HEK293T (cell line): ENCODE measurements at regions not wholly inside any gene's neighbourhood (a gene's known extent, or its start where the extent isn't known, plus 50 kb on each side); places are given as distances from the start of the nearest gene placed in this dataset.

Source experiments
- CTCF ChIA-PET: fragments of 350-600 bp; formaldehyde crosslinking; extraction: SDS; loops from one replicate; lab custom pipeline; 2021; ENCODE audit warnings: antibody characterized with exemption, inconsistent platforms; lab: Yijun Ruan, JAX
- POLR2A ChIA-PET: fragments of 350-600 bp; formaldehyde crosslinking; extraction: SDS; loops from one replicate; lab custom pipeline; 2020; ENCODE audit warnings: antibody characterized with exemption, inconsistent platforms; lab: Yijun Ruan, JAX
- DNase-seq: peaks from one replicate; pipeline ENCODE4 v3.0.0; 2012; ENCODE audit warnings: mixed read lengths; ENCODE audit errors: extremely low spot score
- ARNT ChIP-seq: fragments of 450-650 bp; IDR thresholded peaks from 2 replicates; pipeline ENCODE4 v1.6.1; 2017; ENCODE audit warnings: mild to moderate bottlenecking
- CTBP1 ChIP-seq: fragments of 450-650 bp; IDR thresholded peaks from 2 replicates; pipeline ENCODE4 v1.6.1; 2016; ENCODE audit warnings: borderline replicate concordance
- ELF4 ChIP-seq: fragments of 450-650 bp; IDR thresholded peaks from 2 replicates; pipeline ENCODE4 v1.6.1; 2017; ENCODE audit warnings: antibody characterized with exemption
- FOXA1 ChIP-seq: fragments of 450-650 bp; IDR thresholded peaks from 2 replicates; pipeline ENCODE4 v1.6.1; 2016; ENCODE audit warnings: mild to moderate bottlenecking
- HDGF ChIP-seq: fragments of 450-650 bp; IDR thresholded peaks from 2 replicates; pipeline ENCODE4 v1.6.1; 2017; ENCODE audit warnings: antibody characterized with exemption, borderline replicate concordance
- LEF1 ChIP-seq: fragments of 450-650 bp; IDR thresholded peaks from 2 replicates; pipeline ENCODE4 v1.6.1; 2017; ENCODE audit warnings: mild to moderate bottlenecking, borderline replicate concordance
- NFRKB ChIP-seq: fragments of 450-650 bp; IDR thresholded peaks from 2 replicates; pipeline ENCODE4 v1.6.1; 2016; ENCODE audit warnings: mild to moderate bottlenecking, moderate library complexity
- SUZ12 ChIP-seq: fragments of 450-650 bp; IDR thresholded peaks from 2 replicates; pipeline ENCODE4 v1.6.1; 2016; ENCODE audit warnings: mild to moderate bottlenecking
- TF ChIP-seq, protein P1 (sequence below): fragments of 450-650 bp; IDR thresholded peaks from 2 replicates; pipeline ENCODE4 v1.6.1; 2016

DNA sequence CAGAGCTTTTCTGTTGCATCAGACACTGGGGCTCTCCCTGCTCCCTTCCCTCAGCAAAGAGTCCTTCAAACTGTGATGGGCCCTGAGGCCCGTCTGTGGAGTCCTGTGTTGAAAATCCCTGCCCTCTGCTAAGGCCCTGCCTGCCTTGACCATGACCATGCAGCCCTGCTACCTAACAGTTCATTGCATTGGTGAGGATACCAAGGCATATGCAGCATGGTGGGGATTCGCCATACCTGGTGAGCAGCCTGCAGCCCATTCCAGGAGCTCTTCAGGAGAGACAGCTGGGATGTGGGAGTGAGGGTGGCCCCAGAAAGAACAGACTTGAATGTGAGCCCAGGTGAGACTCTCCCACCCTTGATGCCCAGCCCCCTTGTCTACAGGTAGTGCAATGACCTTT lies 70.6 kb upstream of the GSX1 start:
- DNase-seq: no peak
- TF ChIP-seq ARNT (no peak), SUZ12 (no peak), FOXA1 (no peak)
- TF ChIP-seq, protein P1, sequence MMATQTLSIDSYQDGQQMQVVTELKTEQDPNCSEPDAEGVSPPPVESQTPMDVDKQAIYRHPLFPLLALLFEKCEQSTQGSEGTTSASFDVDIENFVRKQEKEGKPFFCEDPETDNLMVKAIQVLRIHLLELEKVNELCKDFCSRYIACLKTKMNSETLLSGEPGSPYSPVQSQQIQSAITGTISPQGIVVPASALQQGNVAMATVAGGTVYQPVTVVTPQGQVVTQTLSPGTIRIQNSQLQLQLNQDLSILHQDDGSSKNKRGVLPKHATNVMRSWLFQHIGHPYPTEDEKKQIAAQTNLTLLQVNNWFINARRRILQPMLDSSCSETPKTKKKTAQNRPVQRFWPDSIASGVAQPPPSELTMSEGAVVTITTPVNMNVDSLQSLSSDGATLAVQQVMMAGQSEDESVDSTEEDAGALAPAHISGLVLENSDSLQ: no peak
- ChIA-PET POLR2A (no interaction called here), CTCF (no interaction called here)

DNA sequence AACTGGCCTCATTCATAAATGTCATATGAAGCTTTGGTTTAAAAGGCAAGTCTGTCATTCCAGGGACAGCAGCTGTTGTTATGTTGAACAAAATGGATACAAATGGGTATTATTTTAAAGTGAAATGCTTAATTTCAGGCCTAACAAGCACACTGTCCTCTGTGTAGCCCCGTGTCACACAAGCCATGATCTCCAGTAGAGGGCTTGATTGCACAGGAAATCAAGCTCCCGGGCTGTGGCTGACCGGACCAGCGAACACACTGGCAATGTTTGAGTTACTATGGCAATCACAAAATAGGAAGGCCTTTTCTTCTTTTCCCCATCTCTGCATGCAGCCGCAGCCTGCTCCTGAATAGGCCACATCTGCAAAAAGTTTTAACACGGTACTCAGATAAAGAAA lies 64.0 kb upstream of the GSX1 start:
- no peak for TF ChIP-seq NFRKB
- TF ChIP-seq FOXA1: no peak
- no peak for TF ChIP-seq LEF1
- no peak for TF ChIP-seq ARNT
- TF ChIP-seq CTBP1: no peak
- no peak for TF ChIP-seq HDGF
- CTCF ChIA-PET: interaction anchor here (1.0 kb wide), 1 partner anchor 52 kb away, joined by 4 read pairs; no protein-coding TSS in a partner anchor
- DNase-seq: no peak
- POLR2A ChIA-PET: no interaction called here

DNA sequence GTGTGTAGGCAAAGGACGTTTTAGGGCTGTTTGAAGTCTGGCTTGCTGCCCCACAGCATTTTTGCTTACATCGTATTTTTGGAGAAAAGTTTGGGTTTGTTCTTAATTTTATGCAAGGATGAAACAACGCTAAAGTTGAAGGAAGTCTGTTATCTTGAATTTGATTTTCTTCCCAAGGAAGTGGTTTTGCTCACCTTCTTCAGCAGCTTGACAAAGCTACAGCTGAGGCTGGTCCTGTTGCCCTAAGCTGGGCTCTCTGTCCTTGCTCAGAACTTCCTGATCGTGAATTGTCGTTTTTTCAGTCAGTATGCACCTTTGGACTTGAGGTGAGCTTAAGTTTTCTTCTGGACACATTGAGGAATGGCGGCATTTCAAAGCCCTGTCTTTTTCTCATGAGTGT lies 62.1 kb upstream of the GSX1 start:
- no peak for DNase-seq
- POLR2A ChIA-PET: no interaction called here
- TF ChIP-seq ELF4: no peak
- CTCF ChIA-PET: interaction anchor here (0.7 kb wide), 1 partner anchor 87 kb away, joined by 3 read pairs; no protein-coding TSS in a partner anchor
